ENCODE measurements at regions not wholly inside any gene's neighbourhood (a gene's known extent, or its start where the extent isn't known, plus 50 kb on each side); places are given as distances from the start of the nearest gene placed in this dataset.

- POLR2A ChIA-PET, result no interaction called here
- no peaks in the 10 kb centered on the region for H3K79me2 ChIP-seq (ENCODE audit: control insufficient read depth, insufficient read depth, low read length)
- no peaks in the 10 kb centered on the region for H3K27me3 ChIP-seq (ENCODE audit: control insufficient read depth in 2 of 2, insufficient read depth in 2 of 2, low read length in 2 of 2)
- no peak overlapping the region for H3K4me3 ChIP-seq (replicated peaks in 1 of 3; ENCODE audit: insufficient read depth in 1 of 3, low read depth in 1 of 3, low read length in 3 of 3)
- no peaks in the 10 kb centered on the region for H3K36me3 ChIP-seq (ENCODE audit: control insufficient read depth in 2 of 2, extremely low read depth in 1 of 2, insufficient read depth in 2 of 2, low read length in 2 of 2)
- no peak overlapping the region for H3K27ac ChIP-seq (ENCODE audit: insufficient read depth, low read depth, low read length)
- no peak overlapping the region for H3K9ac ChIP-seq (replicated peaks; ENCODE audit: extremely low read depth, insufficient read depth, low read length)
- intact Hi-C loops (cut with micrococcal nuclease) (no loop called here), dilution Hi-C loops (cut with MboI; ENCODE audit: extremely low pct_ligation_motif_present, low sequenced_read_pairs) (no loop called here)
- CTCF ChIA-PET, result no interaction called here
- H3K4me1 ChIP-seq (ENCODE audit: control insufficient read depth, extremely low read depth, insufficient read depth, low read length), result no peaks in the 10 kb centered on the region
- no peak for FAIRE-seq
- no peaks in the 10 kb centered on the region for H3K9me3 ChIP-seq (replicated peaks; ENCODE audit: control insufficient read depth, insufficient read depth, low read length)
- no peaks in the 10 kb centered on the region for H3K9me1 ChIP-seq (replicated peaks; ENCODE audit: control insufficient read depth, extremely low read depth, insufficient read depth, low read length)
- DNase-seq (ENCODE audit: low read depth, low spot score), result no peak
- TF ChIP-seq EZH2 (IDR thresholded peaks at IDR 0.05; ENCODE audit: borderline replicate concordance, low read depth, low read length, severe bottlenecking) (no peak), POLR2A (IDR thresholded peaks at IDR 0.05; ENCODE audit: low read depth, low read length) (no peak), CTCF (IDR thresholded peaks at IDR 0.05; ENCODE audit: extremely low read depth in 1 of 2, insufficient read depth in 1 of 2, low read depth in 1 of 2, low read length in 2 of 2) (no peak), POLR2AphosphoS5 (IDR thresholded peaks at IDR 0.05; ENCODE audit: insufficient read depth, low read depth, low read length) (no peak), MAX (IDR thresholded peaks at IDR 0.05; ENCODE audit: insufficient read depth, insufficient read length) (no peak), GATA2 (IDR thresholded peaks at IDR 0.05; ENCODE audit: insufficient read depth, insufficient read length, low read depth, low read length) (no peak), FOS (IDR thresholded peaks at IDR 0.05; ENCODE audit: borderline replicate concordance, insufficient read depth, low read length) (no peak), MYC (IDR thresholded peaks at IDR 0.05; ENCODE audit: low read depth, low read length) (no peak), JUN (IDR thresholded peaks at IDR 0.05; ENCODE audit: borderline replicate concordance, insufficient read depth, insufficient read length, low read depth) (no peak)
- H2AFZ ChIP-seq (ENCODE audit: low read depth, low read length), result no peak overlapping the region
- no peak overlapping the region for H3K4me2 ChIP-seq (ENCODE audit: insufficient read depth, low read length)
- H4K20me1 ChIP-seq (replicated peaks; ENCODE audit: control insufficient read depth, extremely low read depth, insufficient read depth, low read length), result no peaks in the 10 kb centered on the region
- no TSS peak for BruUV-seq (replicated peaks)
These were observed 79.5 kb downstream of the COL6A6 start for GRCh38 chr3:130596484-130596883.
